Mesenchymal stem cell (in vitro differentiated cells and primary cell): ENCODE measurements at regions not wholly inside any gene's neighbourhood (a gene's known extent, or its start where the extent isn't known, plus 50 kb on each side); places are given as distances from the start of the nearest gene placed in this dataset.

Source experiments
- DNase-seq: peaks from one replicate; pipeline ENCODE4 v3.0.0-alpha.2; 2013
- H2AFZ ChIP-seq: one replicate; pipeline ENCODE4 v1.6.1; 2013; ENCODE audit warnings: low read depth, mild to moderate bottlenecking, control low read depth, inconsistent platforms, low read length, moderate library complexity
- H2AK5ac ChIP-seq: 2 replicates; pipeline ENCODE4 v1.6.1; 2013; ENCODE audit warnings: low read length, moderate library complexity, mild to moderate bottlenecking, inconsistent platforms; ENCODE audit not compliant: severe bottlenecking
- H2BK120ac ChIP-seq: one replicate; pipeline ENCODE4 v1.6.1; 2013; ENCODE audit warnings: low read depth, mild to moderate bottlenecking, inconsistent platforms, low read length, moderate library complexity
- H2BK12ac ChIP-seq, 2 experiments: one replicate each; pipeline ENCODE4 v1.6.1; 2013; ENCODE audit warnings: inconsistent platforms in 2 of 2, low read length in 2 of 2, mild to moderate bottlenecking in 2 of 2, moderate library complexity in 2 of 2, control low read depth in 1 of 2
- H2BK15ac ChIP-seq: one replicate; pipeline ENCODE4 v1.6.1; 2013; ENCODE audit warnings: mild to moderate bottlenecking, low read depth, inconsistent platforms; ENCODE audit not compliant: poor library complexity, severe bottlenecking
- H2BK5ac ChIP-seq: 2 replicates; pipeline ENCODE4 v1.6.1; 2013; ENCODE audit warnings: low read depth, mild to moderate bottlenecking, low read length, control low read depth, inconsistent platforms; ENCODE audit not compliant: poor library complexity, severe bottlenecking
- H3K14ac ChIP-seq, 2 experiments: one replicate each; pipeline ENCODE4 v1.6.1; 2013; ENCODE audit warnings: inconsistent platforms in 2 of 2, low read length in 2 of 2, control low read depth in 1 of 2, mild to moderate bottlenecking in 1 of 2, moderate library complexity in 1 of 2
- H3K18ac ChIP-seq, 2 experiments: one replicate each; pipeline ENCODE4 v1.6.1; 2013; ENCODE audit warnings: inconsistent platforms in 2 of 2, low read length in 2 of 2, control low read depth in 1 of 2, low read depth in 1 of 2, mild to moderate bottlenecking in 1 of 2
- H3K23ac ChIP-seq, 2 experiments: one replicate each; pipeline ENCODE4 v1.6.1; 2013; ENCODE audit warnings: inconsistent platforms in 2 of 2, low read length in 2 of 2, mild to moderate bottlenecking in 2 of 2, moderate library complexity in 2 of 2, control low read depth in 1 of 2
- H3K27ac ChIP-seq: 2 replicates; pipeline ENCODE4 v1.5.1; 2013; ENCODE audit warnings: mild to moderate bottlenecking, moderate library complexity, low read length, control low read depth, inconsistent platforms; ENCODE audit not compliant: poor library complexity, severe bottlenecking
- H3K27me3 ChIP-seq, 2 experiments: 2 replicates each; pipeline versions ENCODE4 v1.6.1 to v1.7.0; 2013; ENCODE audit warnings: low read length in 2 of 2, mild to moderate bottlenecking in 2 of 2, moderate library complexity in 2 of 2, control low read depth in 1 of 2, inconsistent platforms in 1 of 2; ENCODE audit not compliant: control insufficient read depth in 1 of 2, insufficient read depth in 1 of 2
- H3K36me3 ChIP-seq, 2 experiments: 2 replicates each; pipeline versions ENCODE4 v1.6.1 to v1.7.0; 2013; ENCODE audit warnings: low read length in 2 of 2, control low read depth in 1 of 2, inconsistent platforms in 1 of 2, low read depth in 1 of 2, mild to moderate bottlenecking in 1 of 2; ENCODE audit not compliant: insufficient read depth in 2 of 2, control insufficient read depth in 1 of 2
- H3K4ac ChIP-seq, 2 experiments: one replicate each; pipeline ENCODE4 v1.6.1; 2013; ENCODE audit warnings: inconsistent platforms in 2 of 2, low read length in 2 of 2, mild to moderate bottlenecking in 2 of 2, moderate library complexity in 2 of 2, control low read depth in 1 of 2, low read depth in 1 of 2
- H3K4me1 ChIP-seq: 2 replicates; pipeline ENCODE4 v1.6.1; 2013; ENCODE audit warnings: low read depth, low read length, control low read depth; ENCODE audit not compliant: control insufficient read depth, insufficient read depth
- H3K4me2 ChIP-seq: 2 replicates; pipeline ENCODE4 v1.6.1; 2013; ENCODE audit warnings: low read length, mild to moderate bottlenecking, inconsistent platforms; ENCODE audit not compliant: poor library complexity, severe bottlenecking
- H3K4me3 ChIP-seq, 2 experiments: 2 replicates each; pipeline versions ENCODE4 v1.5.1 to v1.7.0; 2013; ENCODE audit warnings: low read length in 2 of 2, mild to moderate bottlenecking in 2 of 2, control low read depth in 1 of 2, low read depth in 1 of 2; ENCODE audit not compliant: insufficient read depth in 1 of 2
- H3K79me1 ChIP-seq: replicated peaks from 2 replicates; pipeline ENCODE4 v1.6.1; 2013; ENCODE audit warnings: mild to moderate bottlenecking, control low read depth, low read length, inconsistent platforms; ENCODE audit not compliant: poor library complexity, severe bottlenecking
- H3K9ac ChIP-seq: 2 replicates; pipeline ENCODE4 v1.7.0; 2013; ENCODE audit warnings: mild to moderate bottlenecking, low read length, moderate library complexity
- H3K9me3 ChIP-seq: 2 replicates; pipeline ENCODE4 v1.7.0; 2013; ENCODE audit warnings: mild to moderate bottlenecking, low read length; ENCODE audit not compliant: control insufficient read depth
- H4K8ac ChIP-seq: one replicate; pipeline ENCODE4 v1.6.1; 2013; ENCODE audit warnings: inconsistent platforms, mild to moderate bottlenecking, low read length, moderate library complexity
- H4K91ac ChIP-seq: one replicate; pipeline ENCODE4 v1.6.1; 2013; ENCODE audit warnings: mild to moderate bottlenecking, low read length, inconsistent platforms
- WGBS: methylation state at CpG from one replicate; pipeline ENCODE4 v1.1.7; 2013; ENCODE audit warnings: mixed read lengths; 5-methylcytosine and 5-hydroxymethylcytosine counted together

DNA sequence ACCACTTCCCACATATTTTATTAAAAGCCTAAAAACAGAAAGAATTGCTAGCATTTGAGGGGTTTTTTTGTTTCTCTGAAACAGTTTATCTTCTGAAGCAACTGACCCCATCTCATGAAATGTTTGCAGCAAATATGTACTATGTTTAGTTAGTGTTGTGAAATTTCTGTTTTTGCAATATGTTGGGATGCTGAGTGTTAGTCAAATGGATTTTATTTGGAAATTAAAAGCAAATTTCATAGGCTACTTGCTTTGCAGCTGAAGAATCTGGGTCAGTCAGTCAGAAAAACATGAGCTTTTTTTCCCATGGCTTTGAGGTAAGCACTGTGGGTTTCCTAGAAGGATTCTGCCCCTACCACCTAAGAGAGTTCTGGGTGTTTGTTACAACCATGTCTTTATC, 184.9 kb upstream of the DKK2 start:
- Histone ChIP-seq H3K4me3 (no peak overlapping the region), H3K9me3 (no peaks in the 10 kb centered on the region), H4K91ac (no peak overlapping the region), H2BK12ac (no peak overlapping the region), H2BK15ac (no peak overlapping the region), H3K36me3 (no peaks in the 10 kb centered on the region), H3K9ac (no peak overlapping the region), H3K18ac (no peak overlapping the region), H3K27me3 (no peaks in the 10 kb centered on the region), H2AFZ (no peak overlapping the region), H3K4ac (no peak overlapping the region), H3K79me1 (no peaks in the 10 kb centered on the region), H3K4me1 (no peaks in the 10 kb centered on the region), H2BK120ac (no peak overlapping the region), H2AK5ac (no peak overlapping the region), H2BK5ac (no peak overlapping the region), H3K14ac (no peak overlapping the region), H3K4me2 (no peak overlapping the region), H4K8ac (no peak overlapping the region), H3K27ac (no peak overlapping the region), H3K23ac (no peak overlapping the region)
- DNase-seq = no peak

DNA sequence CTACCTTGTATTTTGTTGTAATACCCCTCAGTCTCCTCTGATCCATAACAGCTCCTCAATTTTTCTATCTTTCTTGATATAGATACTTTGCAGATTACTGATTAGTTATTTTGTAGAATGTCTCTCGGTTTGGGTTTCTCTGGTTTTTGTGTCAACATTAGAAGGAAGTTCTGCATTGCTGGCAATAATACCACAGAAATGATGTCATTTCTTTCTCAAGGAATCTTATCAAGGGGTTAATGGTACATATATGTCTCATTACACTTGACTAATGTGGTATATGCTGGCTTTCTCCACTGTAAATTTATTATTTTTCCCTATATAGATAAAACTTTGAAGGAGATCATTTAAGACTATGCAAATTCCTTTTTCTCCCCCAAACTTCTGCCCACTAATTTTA, 183.6 kb upstream of the DKK2 start:
- no peak overlapping the region for H3K23ac ChIP-seq
- no peak overlapping the region for H2BK120ac ChIP-seq
- H2BK12ac ChIP-seq = no peak overlapping the region
- no peaks in the 10 kb centered on the region for H3K4me1 ChIP-seq
- H3K4me3 ChIP-seq = no peak overlapping the region
- WGBS = no CpG with 5 or more reads among the region's 1 CpG
- H3K36me3 ChIP-seq = no peaks in the 10 kb centered on the region
- no peak overlapping the region for H2AFZ ChIP-seq
- no peak overlapping the region for H4K8ac ChIP-seq
- no peak overlapping the region for H3K4me2 ChIP-seq
- H3K9ac ChIP-seq = no peak overlapping the region
- no peaks in the 10 kb centered on the region for H3K9me3 ChIP-seq
- no peak overlapping the region for H2BK5ac ChIP-seq
- H3K27ac ChIP-seq = peak overlapping the region; percentile 49
- no peak overlapping the region for H4K91ac ChIP-seq
- no peaks in the 10 kb centered on the region for H3K79me1 ChIP-seq
- no peak overlapping the region for H2BK15ac ChIP-seq
- no peak overlapping the region for H2AK5ac ChIP-seq
- no peaks in the 10 kb centered on the region for H3K27me3 ChIP-seq
- H3K4ac ChIP-seq = no peak overlapping the region
- H3K18ac ChIP-seq = no peak overlapping the region
- DNase-seq = peak; percentile 18
- H3K14ac ChIP-seq = no peak overlapping the region

DNA sequence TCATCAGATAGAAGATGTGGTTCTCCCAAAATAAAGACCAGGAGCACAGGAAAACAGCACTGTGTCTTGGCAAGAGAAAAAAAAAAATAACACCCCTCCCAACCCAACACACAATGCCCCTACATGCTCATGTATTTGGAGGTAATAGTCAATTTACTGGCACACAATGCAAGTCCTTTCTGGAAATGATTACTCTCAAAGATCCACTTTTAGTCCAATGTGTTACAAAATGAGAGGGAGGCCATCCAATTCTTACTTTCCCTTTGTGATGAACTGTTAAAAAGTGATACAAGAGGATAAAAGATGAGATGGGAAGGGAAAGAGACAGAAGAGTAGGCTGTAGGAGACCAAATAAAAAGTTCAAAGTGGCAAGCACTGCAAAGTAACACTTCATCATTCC, 180.3 kb upstream of the DKK2 start:
- Histone ChIP-seq H3K14ac (no peak overlapping the region), H3K27ac (no peak overlapping the region), H3K18ac (no peak overlapping the region), H3K79me1 (no peaks in the 10 kb centered on the region), H3K27me3 (no peaks in the 10 kb centered on the region), H3K4me3 (no peak overlapping the region), H2BK15ac (no peak overlapping the region), H4K91ac (no peak overlapping the region), H3K4me2 (no peak overlapping the region), H3K4me1 (peaks cover 2% of the 10 kb centered on the region), H3K9ac (no peak overlapping the region), H4K8ac (no peak overlapping the region), H2BK120ac (no peak overlapping the region), H3K4ac (no peak overlapping the region), H3K23ac (no peak overlapping the region), H2BK5ac (no peak overlapping the region), H2BK12ac (no peak overlapping the region), H2AK5ac (no peak overlapping the region), H3K9me3 (no peaks in the 10 kb centered on the region), H3K36me3 (no peaks in the 10 kb centered on the region), H2AFZ (no peak overlapping the region)
- no peak for DNase-seq

DNA sequence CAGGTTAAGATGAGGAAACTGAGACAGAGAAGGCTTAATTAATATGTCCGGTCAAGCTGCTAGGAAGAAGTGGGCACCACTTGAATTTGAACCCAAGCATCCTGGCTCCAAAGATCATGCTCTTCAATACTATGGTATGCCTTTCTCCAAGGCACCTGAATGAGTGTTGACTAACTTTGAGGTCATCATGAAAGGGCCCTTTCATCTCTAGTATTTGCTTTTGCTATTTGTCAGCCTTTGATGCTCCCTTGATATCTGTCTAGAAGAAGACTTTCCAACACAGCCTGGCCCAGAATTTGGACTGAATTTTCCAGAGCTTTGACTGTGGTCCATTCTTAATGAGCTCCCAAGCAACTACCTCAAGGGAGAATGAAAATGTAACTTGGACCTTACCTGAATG, 179.1 kb upstream of the DKK2 start:
- H2AK5ac ChIP-seq = no peak overlapping the region
- H2AFZ ChIP-seq = no peak overlapping the region
- peaks cover 4% of the 10 kb centered on the region for H3K4me1 ChIP-seq
- H3K27me3 ChIP-seq = no peaks in the 10 kb centered on the region
- H3K36me3 ChIP-seq = no peaks in the 10 kb centered on the region
- 93% methylated on average over 1 of the region's 1 CpG for WGBS
- no peak overlapping the region for H3K9ac ChIP-seq
- H3K79me1 ChIP-seq = no peaks in the 10 kb centered on the region
- no peak overlapping the region for H2BK120ac ChIP-seq
- no peak overlapping the region for H2BK12ac ChIP-seq
- no peak overlapping the region for H3K4me3 ChIP-seq
- H3K14ac ChIP-seq = no peak overlapping the region
- H3K4ac ChIP-seq = no peak overlapping the region
- no peak overlapping the region for H2BK15ac ChIP-seq
- H4K91ac ChIP-seq = no peak overlapping the region
- H3K18ac ChIP-seq = no peak overlapping the region
- no peak overlapping the region for H3K4me2 ChIP-seq
- DNase-seq = no peak
- no peak overlapping the region for H3K23ac ChIP-seq
- no peak overlapping the region for H3K27ac ChIP-seq
- H3K9me3 ChIP-seq = no peaks in the 10 kb centered on the region
- no peak overlapping the region for H2BK5ac ChIP-seq
- H4K8ac ChIP-seq = no peak overlapping the region
